Ascending aorta (tissue), 2 donors: ENCODE measurements at regions not wholly inside any gene's neighbourhood (a gene's known extent, or its start where the extent isn't known, plus 50 kb on each side); places are given as distances from the start of the nearest gene placed in this dataset.

Source experiments
- DNase-seq, 2 donors: peaks; one replicate each; pipeline ENCODE4 v3.0.0-alpha.2; 2019; ENCODE audit warnings: low spot score in 2 of 2
- H3K27ac ChIP-seq, 2 donors: fragments of 200-600 bp; sonication (generic); one replicate each; pipeline ENCODE4 v1.5.1; 2016 to 2017; ENCODE audit warnings: mild to moderate bottlenecking in 1 of 2
- H3K27me3 ChIP-seq: fragments of 200-600 bp; sonication (generic); one replicate; pipeline ENCODE4 v1.5.1; 2017
- H3K36me3 ChIP-seq, 2 donors: fragments of 200-600 bp; sonication (generic); one replicate each; pipeline ENCODE4 v1.5.1; 2016
- H3K4me1 ChIP-seq, 2 donors: fragments of 200-600 bp; sonication (generic); one replicate each; pipeline ENCODE4 v1.5.1; 2016 to 2017; ENCODE audit warnings: mild to moderate bottlenecking in 1 of 2
- H3K4me3 ChIP-seq, 2 donors: fragments of 200-600 bp; sonication (generic); one replicate each; pipeline ENCODE4 v1.5.1; 2016 to 2017; ENCODE audit warnings: mild to moderate bottlenecking in 1 of 2
- H3K9me3 ChIP-seq, 2 donors: fragments of 200-600 bp; sonication (generic); one replicate each; pipeline ENCODE4 v1.5.1; 2016
- intact Hi-C: fragments of 100-400 bp; cut with DNase I; formaldehyde crosslinking; loops from one replicate; pipeline ENCODE4 v1.15.1; 2023
- TF ChIP-seq, protein P1 (sequence below), 3 experiments: fragments of 200-600 bp in 2 of 3; fragments of 450-650 bp in 1 of 3; sonication (generic) in 2 of 3; IDR thresholded peaks; one replicate each; pipeline ENCODE4 v1.5.1; 2016 to 2019; ENCODE audit warnings: antibody characterized with exemption in 3 of 3, mild to moderate bottlenecking in 1 of 3, moderate library complexity in 1 of 3

DNA sequence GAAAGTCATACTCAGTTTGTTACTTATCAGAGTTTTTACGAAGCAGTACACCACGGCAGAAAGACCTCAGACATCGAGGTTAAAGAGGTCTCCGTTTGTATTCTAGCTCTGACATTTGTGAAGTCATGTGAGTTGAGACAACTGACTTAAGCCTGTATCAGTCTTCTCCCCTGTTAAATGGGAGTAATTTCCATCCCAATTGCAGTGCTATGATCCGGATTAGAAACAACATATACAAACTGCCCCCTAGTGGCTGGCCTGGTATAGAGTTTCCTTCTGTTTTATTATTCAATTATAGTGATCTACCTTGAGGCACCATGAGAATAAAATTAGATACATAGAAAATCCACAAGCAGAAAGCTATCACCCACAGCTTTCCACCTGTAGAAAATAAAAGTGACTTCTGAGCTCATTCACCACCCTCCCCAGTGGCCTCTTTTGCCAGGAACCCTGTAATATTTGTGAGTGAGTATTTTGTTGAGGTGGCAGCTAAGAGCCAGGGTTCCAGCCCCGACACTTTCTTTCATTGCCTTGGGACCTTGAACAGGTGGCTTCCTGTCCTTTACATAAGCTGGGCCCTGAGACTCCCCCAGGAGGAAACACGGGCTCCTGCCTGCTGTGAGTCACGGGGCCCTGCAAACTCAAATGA, 607.2 kb upstream of the MGMT start:
- TF ChIP-seq, protein P1, sequence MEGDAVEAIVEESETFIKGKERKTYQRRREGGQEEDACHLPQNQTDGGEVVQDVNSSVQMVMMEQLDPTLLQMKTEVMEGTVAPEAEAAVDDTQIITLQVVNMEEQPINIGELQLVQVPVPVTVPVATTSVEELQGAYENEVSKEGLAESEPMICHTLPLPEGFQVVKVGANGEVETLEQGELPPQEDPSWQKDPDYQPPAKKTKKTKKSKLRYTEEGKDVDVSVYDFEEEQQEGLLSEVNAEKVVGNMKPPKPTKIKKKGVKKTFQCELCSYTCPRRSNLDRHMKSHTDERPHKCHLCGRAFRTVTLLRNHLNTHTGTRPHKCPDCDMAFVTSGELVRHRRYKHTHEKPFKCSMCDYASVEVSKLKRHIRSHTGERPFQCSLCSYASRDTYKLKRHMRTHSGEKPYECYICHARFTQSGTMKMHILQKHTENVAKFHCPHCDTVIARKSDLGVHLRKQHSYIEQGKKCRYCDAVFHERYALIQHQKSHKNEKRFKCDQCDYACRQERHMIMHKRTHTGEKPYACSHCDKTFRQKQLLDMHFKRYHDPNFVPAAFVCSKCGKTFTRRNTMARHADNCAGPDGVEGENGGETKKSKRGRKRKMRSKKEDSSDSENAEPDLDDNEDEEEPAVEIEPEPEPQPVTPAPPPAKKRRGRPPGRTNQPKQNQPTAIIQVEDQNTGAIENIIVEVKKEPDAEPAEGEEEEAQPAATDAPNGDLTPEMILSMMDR (IDR thresholded peaks at IDR 0.05): peak in 1 of 3 experiments; percentile 24
- intact Hi-C loops: no loop called here
- H3K4me1 ChIP-seq: peaks cover 0 to 2% of the 10 kb centered on the region in 2 donors
- no peak overlapping the region for H3K27ac ChIP-seq
- H3K36me3 ChIP-seq: no peaks in the 10 kb centered on the region
- DNase-seq: no peak
- H3K9me3 ChIP-seq: no peaks in the 10 kb centered on the region
- H3K27me3 ChIP-seq: no peaks in the 10 kb centered on the region
- no peak overlapping the region for H3K4me3 ChIP-seq

DNA sequence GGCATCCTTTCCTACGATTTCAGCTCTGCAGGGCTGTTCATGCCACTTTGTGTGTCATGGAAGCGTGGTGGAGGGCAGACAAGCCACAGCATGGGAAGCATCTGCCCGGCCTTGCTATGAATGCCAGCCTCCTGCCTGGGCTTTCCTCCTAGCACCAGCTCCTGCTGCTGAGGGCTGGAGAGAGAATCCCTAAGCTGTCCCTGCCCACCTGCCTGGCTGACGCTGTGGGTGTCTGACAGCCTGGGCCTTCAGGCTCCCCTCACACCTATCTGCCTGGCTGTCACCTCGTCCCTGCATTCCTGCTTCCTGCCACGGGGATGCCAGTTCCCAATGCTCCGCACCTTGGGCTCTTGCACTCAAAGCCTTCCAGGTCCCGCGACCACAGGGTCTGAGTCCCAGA, 606.5 kb upstream of the MGMT start:
- Histone ChIP-seq H3K27me3 (no peaks in the 10 kb centered on the region), H3K9me3 (no peaks in the 10 kb centered on the region), H3K4me3 (no peak overlapping the region), H3K27ac (no peak overlapping the region), H3K4me1 (peaks cover 0 to 2% of the 10 kb centered on the region in 2 donors), H3K36me3 (no peaks in the 10 kb centered on the region)
- TF ChIP-seq, protein P1 (IDR thresholded peaks at IDR 0.05): no peak
- no peak for DNase-seq
- intact Hi-C loops: no loop called here

DNA sequence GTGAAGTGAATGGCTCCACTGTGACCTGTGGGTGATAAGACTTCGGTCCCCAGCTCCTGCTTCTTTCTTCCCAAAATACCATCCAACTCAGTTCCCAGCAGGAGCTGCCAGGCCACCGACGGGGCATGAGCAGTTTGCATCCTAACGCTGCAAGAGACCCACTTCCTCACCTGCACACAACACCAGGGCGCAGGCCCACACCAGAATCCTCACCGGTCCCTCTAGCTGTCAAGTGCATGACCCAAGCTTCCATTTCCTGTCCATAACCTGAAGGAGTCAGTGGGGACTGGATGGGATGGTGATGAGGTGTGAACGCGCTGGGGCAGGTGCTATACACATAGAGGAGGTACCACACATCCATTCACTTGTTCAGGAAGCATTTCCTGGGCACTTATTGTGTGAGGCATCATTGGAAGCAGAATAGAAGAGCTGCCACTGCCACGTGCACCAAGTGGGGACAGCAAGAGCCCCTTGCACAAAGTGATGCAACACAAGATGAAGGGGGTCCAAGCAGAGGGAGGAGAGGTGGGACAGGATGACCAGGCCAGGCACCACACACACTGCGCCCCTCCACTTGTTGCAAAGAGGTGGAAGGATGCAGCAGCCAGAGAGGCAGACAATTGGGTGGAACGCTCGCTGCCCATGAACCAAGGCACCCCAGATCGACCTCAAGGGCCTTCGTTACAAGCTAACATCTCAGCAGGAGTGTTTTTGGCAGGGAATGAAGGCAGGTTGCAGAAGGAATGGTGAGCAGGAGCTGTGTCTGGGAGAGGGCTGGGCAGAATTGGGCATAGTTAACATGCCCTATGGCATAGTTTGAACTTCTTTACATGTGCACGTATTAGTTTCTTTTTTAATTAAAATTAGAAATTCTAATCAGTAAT, 605.8 kb upstream of the MGMT start:
- Histone ChIP-seq H3K36me3 (no peaks in the 10 kb centered on the region), H3K4me1 (no peaks in the 10 kb centered on the region), H3K27me3 (no peaks in the 10 kb centered on the region), H3K9me3 (no peaks in the 10 kb centered on the region), H3K4me3 (no peak overlapping the region), H3K27ac (no peak overlapping the region)
- intact Hi-C loops: no loop called here
- TF ChIP-seq, protein P1 (IDR thresholded peaks at IDR 0.05): no peak
- no peak for DNase-seq

DNA sequence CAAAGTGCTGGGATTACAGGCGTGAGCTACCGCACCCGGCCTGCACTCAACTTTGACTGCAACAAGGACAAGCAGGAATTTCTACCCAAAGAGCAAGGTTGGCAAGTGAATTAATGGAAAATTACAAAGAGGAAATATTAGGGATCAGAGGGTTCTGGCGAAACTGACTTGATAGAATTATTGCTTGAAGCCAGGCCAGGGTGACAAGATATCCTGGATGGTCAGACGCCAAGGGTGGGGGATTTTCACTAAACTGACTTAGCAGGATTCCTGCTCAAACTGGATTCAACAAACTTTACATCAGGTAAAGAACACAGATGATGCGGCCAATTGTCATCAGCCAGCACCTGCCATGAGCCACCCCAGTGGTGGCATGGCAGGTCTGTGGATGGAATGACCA, 603.6 kb upstream of the MGMT start:
- Histone ChIP-seq H3K27me3 (no peaks in the 10 kb centered on the region), H3K9me3 (no peaks in the 10 kb centered on the region), H3K36me3 (no peaks in the 10 kb centered on the region), H3K4me3 (no peak overlapping the region), H3K27ac (no peak overlapping the region), H3K4me1 (no peaks in the 10 kb centered on the region)
- DNase-seq: no peak
- TF ChIP-seq, protein P1 (IDR thresholded peaks at IDR 0.05): no peak
- intact Hi-C loops: no loop called here

DNA sequence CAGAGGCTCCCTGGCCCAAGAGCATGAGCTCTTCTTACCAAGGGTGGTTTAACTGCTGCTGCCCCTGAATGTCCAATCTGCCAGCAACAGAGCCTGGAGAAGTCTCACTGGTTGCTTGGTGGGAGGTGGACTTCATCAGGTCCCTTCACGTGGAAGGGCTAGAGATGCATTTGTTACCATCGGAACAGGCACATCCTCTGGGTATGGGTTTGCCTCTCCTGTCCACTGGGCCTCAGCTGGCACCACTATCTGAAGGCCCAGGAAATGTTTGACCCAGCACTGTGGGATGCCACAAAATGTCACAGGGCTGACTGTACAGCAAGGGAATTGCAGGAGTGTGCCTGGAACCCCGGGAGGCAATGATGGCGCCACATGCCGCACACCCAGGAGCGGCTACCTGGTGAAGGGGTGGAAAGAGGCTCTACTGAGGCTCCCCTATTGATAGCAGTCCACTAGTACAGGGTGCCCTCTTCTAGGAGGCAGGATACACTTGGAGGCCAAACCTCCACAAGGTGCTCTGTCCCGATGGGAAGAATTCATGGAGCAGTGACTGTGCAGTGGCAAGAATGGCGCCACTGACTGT, 603.1 kb upstream of the MGMT start:
- Histone ChIP-seq H3K4me3 (no peak overlapping the region), H3K27me3 (no peaks in the 10 kb centered on the region), H3K4me1 (no peaks in the 10 kb centered on the region), H3K36me3 (no peaks in the 10 kb centered on the region), H3K9me3 (no peaks in the 10 kb centered on the region), H3K27ac (no peak overlapping the region)
- TF ChIP-seq, protein P1 (IDR thresholded peaks at IDR 0.05): no peak
- no peak for DNase-seq
- intact Hi-C loops: no loop called here
